Head of caudate nucleus (tissue), 42 donors: ENCODE measurements at regions not wholly inside any gene's neighbourhood (a gene's known extent, or its start where the extent isn't known, plus 50 kb on each side); places are given as distances from the start of the nearest gene placed in this dataset.
"Not testable (repeated sequence)": the region's sequence is repeated elsewhere in the genome, so short reads cannot be mapped to it uniquely, and the experiment has no call there.

ENCODE experiments used
- DNase-seq, 42 donors: peaks; one replicate each; pipeline versions ENCODE4 v3.0.0 to v3.0.0-alpha.2; 2020 to 2021; ENCODE audit warnings: mixed read lengths in 7 of 42
- intact Hi-C: fragments of 100-400 bp; cut with DNase I; formaldehyde crosslinking; loops from one replicate; pipeline ENCODE4 v1.15.0; 2022

GRCh38 chr9:19662213-19662612, 126.6 kb downstream of the SLC24A2 start:
- no peak for DNase-seq
- intact Hi-C loops: no loop called here

DNA sequence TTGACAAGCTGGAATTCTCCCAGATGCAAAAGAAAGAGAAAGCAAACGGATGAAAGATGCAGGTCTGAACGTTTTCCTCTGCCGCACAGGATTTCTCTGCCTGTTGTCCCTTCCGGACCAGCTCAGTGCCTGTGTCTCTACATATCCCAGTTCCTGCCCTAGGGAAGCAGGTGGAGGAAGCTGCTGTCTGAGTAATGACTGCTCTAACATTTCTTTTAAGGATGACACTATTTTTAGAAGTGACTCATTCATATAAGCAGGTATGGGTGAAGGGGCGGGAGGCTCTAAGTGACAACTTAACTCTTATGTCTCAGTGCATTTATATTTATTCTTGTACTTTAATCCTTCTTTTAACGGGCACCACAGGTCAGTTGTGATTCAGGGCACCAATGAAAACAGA, 128.8 kb downstream of the SLC24A2 start:
- peak in 17 of 42 donors; percentile 30 to 76 (median 50) for DNase-seq
- intact Hi-C loops: no loop called here

DNA sequence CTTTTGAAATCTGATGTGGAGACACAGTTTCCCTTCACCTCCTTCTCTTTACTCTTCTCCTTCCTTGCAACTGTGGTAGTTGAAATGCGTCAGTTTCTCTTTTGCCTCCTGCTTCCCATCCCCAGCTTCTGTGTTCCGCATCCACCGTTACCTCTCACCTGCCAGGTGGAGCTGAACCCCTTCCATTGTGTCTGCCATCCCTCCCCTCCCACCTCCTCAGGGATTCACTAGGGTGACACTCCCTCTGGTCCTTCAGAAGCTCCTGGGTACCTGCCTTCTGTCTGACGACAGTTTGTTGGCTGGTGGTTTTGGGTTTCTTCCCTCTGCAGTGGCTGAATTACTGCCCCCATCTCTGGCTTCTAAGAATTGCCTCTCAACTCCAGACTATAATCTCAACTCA, 132.1 kb downstream of the SLC24A2 start:
- intact Hi-C loops: no loop called here
- no peak for DNase-seq

- DNase-seq: no peak
- intact Hi-C loops: no loop called here
Measured at GRCh38 chr9:19651681-19652080, 137.2 kb downstream of the SLC24A2 start.

DNA sequence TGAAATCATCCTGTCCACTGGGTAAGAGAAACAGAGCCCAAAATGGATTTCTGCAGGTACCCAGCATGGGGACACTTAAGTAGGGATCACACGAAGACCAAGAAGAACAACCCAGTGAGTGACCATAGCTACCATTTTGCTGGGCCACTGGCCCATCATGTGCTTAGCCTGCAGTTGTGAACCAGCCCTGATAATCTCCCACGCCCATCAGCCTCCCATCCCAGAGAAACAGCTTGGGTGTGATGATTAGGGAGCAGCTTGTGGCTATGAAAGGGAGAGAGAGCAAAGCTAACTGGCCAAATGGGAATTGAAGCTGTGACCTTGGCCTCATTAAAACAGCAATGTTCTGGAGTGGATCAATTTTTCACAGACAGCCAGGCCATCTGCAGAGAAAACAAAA, 138.5 kb downstream of the SLC24A2 start:
- DNase-seq: no peak
- intact Hi-C loops: no loop called here

- DNase-seq: no peak
- intact Hi-C loops: loop anchor here (10.0 kb wide), 1 partner anchor 275 kb away; no protein-coding TSS in a partner anchor
Measured at GRCh38 chr9:19649336-19650041, 139.3 kb downstream of the SLC24A2 start.

GRCh38 chr9:19648672-19649071, 140.2 kb downstream of the SLC24A2 start:
- DNase-seq: peak in 5 of 42 donors; percentile 30 to 64 (median 41)
- intact Hi-C loops: loop anchor here (10.0 kb wide), 1 partner anchor 276 kb away; no protein-coding TSS in a partner anchor

GRCh38 chr9:19643875-19644274, 145.0 kb downstream of the SLC24A2 start:
- intact Hi-C loops: loop anchor here (5.0 to 10.0 kb wide), 2 partner anchors 162 to 281 kb away; no protein-coding TSS in a partner anchor
- no peak for DNase-seq

DNA sequence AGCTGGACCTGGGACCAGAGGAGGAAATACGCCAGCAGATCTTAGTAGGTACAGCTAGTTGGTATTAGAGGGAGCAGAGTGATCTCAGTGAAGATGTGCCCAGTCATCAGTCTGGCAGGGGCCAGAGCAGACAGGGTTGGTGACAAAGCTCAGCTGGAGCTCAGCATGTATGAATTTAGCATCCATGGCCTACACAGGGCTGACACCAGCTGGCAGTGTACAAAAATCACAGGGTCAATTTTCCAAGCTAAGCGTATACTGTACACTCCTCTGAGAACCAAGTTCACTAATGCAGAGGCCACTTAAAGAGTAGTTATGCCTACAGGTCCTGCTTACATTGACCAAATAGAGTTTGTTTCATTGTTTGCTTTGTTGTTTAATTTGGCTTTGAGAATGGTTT, 146.6 kb downstream of the SLC24A2 start:
- DNase-seq: peak in 41 of 42 donors; percentile 38 to 88 (median 74)
- intact Hi-C loops: loop anchor here (5.0 to 10.0 kb wide), 2 partner anchors 160 to 283 kb away; no protein-coding TSS in a partner anchor

GRCh38 chr9:19641046-19641445, 147.8 kb downstream of the SLC24A2 start:
- intact Hi-C loops: loop anchor here (5.0 to 10.0 kb wide), 2 partner anchors 159 to 284 kb away; no protein-coding TSS in a partner anchor
- peak in 6 of 42 donors; percentile 28 to 76 (median 47) for DNase-seq

- intact Hi-C loops: loop anchor here (5.0 to 10.0 kb wide), 2 partner anchors 158 to 285 kb away; no protein-coding TSS in a partner anchor
- no peak for DNase-seq
Measured at GRCh38 chr9:19640014-19640413, 148.8 kb downstream of the SLC24A2 start.

DNA sequence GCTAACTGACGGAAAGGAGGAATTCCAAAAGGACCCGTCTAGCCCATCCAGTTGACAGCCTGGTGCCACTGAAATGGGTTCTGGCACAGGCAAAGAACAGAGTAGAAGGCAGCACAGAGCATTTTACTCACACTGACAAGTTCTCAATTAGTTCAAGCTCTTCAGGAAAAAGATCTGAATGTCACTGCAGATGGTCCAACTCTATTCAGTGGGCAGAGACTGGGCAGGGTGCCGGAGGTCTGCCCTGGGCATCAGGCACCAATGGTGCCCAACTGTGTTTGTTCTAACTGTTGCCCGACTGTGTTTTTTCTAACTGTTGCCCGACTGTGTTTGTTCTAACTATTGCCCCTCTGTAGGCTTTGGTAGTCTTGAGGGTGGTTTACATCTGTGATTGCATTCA, 151.8 kb downstream of the SLC24A2 start:
- DNase-seq: peak in 14 of 42 donors; percentile 20 to 73 (median 38)
- intact Hi-C loops: no loop called here

DNA sequence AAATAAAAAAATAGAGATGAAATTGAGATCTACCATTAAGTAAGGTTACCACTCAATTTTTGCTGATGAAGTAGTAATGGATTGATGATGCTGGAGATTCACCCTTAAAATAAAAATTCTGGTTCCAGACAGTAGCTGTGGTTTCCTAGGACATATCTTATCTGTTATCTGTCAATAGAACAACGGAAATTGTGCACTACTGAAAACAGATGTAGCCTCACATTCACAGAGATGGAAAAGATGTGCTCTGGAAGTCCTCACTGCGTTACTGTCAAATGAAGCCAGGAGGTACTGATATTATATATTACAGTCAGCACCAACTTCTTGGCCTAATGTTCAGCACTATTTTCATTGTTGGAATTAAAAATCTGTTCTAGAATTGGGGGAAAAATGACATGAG, 154.0 kb downstream of the SLC24A2 start:
- DNase-seq: no peak
- intact Hi-C loops: no loop called here

- DNase-seq: no peak
- intact Hi-C loops: no loop called here
Measured at GRCh38 chr9:19631181-19631580, 157.7 kb downstream of the SLC24A2 start.

GRCh38 chr9:19630760-19631159, 158.1 kb downstream of the SLC24A2 start:
- intact Hi-C loops: no loop called here

GRCh38 chr9:19629488-19629887, 159.3 kb downstream of the SLC24A2 start:
- no peak for DNase-seq

More at GRCh38 chr9:19630760-19631159, 158.1 kb downstream of the SLC24A2 start:
- no peak for DNase-seq

DNA sequence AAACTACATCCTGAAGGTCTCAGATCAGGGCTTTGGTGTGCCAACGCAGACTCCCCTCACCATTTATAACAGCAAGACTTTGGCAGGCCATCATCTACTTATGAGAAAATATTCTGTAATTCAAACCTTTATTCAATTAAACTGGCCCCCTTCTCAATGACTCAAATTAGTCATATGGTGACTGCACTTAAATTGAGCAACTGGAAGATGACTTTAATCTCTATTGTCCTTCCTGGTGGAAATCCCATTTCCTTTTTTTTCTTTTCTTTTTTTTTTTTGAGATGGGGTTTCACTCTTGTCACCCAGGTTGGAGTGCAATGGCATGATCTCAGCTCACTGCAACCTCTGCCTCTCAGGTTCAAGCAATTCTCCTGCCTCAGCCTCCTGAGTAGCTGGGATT, 163.4 kb downstream of the SLC24A2 start:
- intact Hi-C loops, DNase-seq: not testable (repeated sequence)

More at GRCh38 chr9:19629488-19629887, 159.3 kb downstream of the SLC24A2 start:
- intact Hi-C loops: no loop called here

GRCh38 chr9:19624519-19624918, 164.3 kb downstream of the SLC24A2 start:
- intact Hi-C loops: no loop called here
- DNase-seq: no peak

DNA sequence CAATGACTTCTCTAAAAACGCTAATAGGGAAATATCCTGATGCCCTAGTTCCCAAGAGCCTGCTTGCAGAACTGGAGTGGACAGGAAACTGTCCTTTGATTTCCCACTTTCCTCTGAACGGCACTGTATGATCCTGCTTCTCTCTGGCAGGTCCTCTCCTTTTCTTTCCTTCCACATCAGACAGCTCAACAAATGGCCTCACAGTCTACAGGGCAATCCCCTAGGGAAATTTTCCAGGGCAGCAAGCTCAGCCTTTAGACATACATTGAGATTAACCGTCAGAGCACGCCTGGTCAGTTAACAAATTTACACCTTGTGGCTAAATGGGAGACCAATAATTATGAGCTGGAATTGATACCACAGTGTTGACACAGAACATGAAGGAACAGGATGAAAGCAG, 164.9 kb downstream of the SLC24A2 start:
- DNase-seq: no peak
- intact Hi-C loops: no loop called here

GRCh38 chr9:19620326-19620725, 168.5 kb downstream of the SLC24A2 start:
- no peak for DNase-seq
- intact Hi-C loops: no loop called here

DNA sequence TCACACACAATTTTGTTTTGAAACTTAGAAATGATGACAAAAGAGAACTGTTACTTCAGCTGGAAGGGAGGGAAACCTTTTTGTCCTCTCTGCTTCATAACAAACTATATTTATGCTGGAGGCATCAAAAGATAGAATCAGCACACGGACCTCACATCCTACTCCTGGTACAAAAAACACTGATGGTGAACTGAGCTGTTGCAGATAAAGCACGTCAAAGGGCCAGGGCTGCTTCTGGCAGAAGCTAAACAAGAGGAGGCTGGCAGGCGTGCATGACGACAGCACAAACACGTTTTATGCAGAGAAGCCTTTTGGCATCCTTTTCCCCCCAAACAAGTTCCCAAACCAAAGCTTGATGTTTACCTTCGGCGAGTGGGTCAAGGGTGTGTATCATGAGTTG, 169.6 kb downstream of the SLC24A2 start:
- intact Hi-C loops: no loop called here
- peak in 26 of 42 donors; percentile 28 to 78 (median 52) for DNase-seq
